Panc1 (cell line): ENCODE measurements at regions not wholly inside any gene's neighbourhood (a gene's known extent, or its start where the extent isn't known, plus 50 kb on each side); places are given as distances from the start of the nearest gene placed in this dataset.

Source experiments
- CTCF ChIP-seq: fragments of 450-650 bp; IDR thresholded peaks from 2 replicates; pipeline ENCODE4 v1.5.1; 2017; ENCODE audit warnings: mild to moderate bottlenecking
- REST ChIP-seq, 2 experiments: IDR thresholded peaks; 2 replicates each; pipeline ENCODE4 v1.6.1; 2011 to 2012; ENCODE audit warnings: low read depth in 2 of 2, control low read depth in 1 of 2, low read length in 1 of 2, mild to moderate bottlenecking in 1 of 2, moderate library complexity in 1 of 2; ENCODE audit not compliant: insufficient read depth in 1 of 2

GRCh38 chr1:172941471-172941870, 109.3 kb downstream of the TNFSF18 start:
- TF ChIP-seq CTCF (no peak), REST (IDR thresholded peaks at IDR 0.05; ENCODE audit: insufficient read depth in 1 of 2, low read depth in 2 of 2, low read length in 1 of 2) (no peak)
